GM23338 (cell line): ENCODE measurements at regions not wholly inside any gene's neighbourhood (a gene's known extent, or its start where the extent isn't known, plus 50 kb on each side); places are given as distances from the start of the nearest gene placed in this dataset.

Experiments used
- CTCF ChIP-seq, 2 experiments: fragments of 200-600 bp in 1 of 2; sonication (generic) in 1 of 2; conservative IDR thresholded peaks; 2 replicates each; pipeline versions ENCODE4 v1.5.1 to v1.6.1; 2016 to 2017; ENCODE audit warnings: antibody characterized with exemption in 2 of 2, low read depth in 2 of 2, mild to moderate bottlenecking in 2 of 2, moderate library complexity in 1 of 2
- EZH2 ChIP-seq: fragments of 200-600 bp; sonication (generic); IDR thresholded peaks from one replicate; pipeline ENCODE4 v1.8.0; 2017; ENCODE audit warnings: antibody characterized with exemption, mild to moderate bottlenecking, low read depth; ENCODE audit not compliant: unreplicated experiment
- EZH2phosphoT487 ChIP-seq: fragments of 200-600 bp; sonication (generic); IDR thresholded peaks from one replicate; pipeline ENCODE4 v1.8.1; 2018; ENCODE audit warnings: antibody characterized with exemption; ENCODE audit not compliant: unreplicated experiment
- JUNB ChIP-seq: IDR thresholded peaks from one replicate; pipeline ENCODE4 v1.6.1; 2016; ENCODE audit warnings: antibody characterized with exemption; ENCODE audit not compliant: unreplicated experiment
- POLR2AphosphoS5 ChIP-seq: IDR thresholded peaks from 2 replicates; pipeline ENCODE4 v1.6.1; 2016; ENCODE audit warnings: antibody characterized with exemption, low read depth
- ZNF331 ChIP-seq: fragments of 250-450 bp; sonication (Bioruptor Pico); IDR thresholded peaks from 2 replicates; pipeline ENCODE4 v1.5.0; 2020; ENCODE audit warnings: low read depth, mild to moderate bottlenecking, moderate library complexity
- TF ChIP-seq, protein P1 (sequence below): IDR thresholded peaks from one replicate; pipeline ENCODE4 v1.6.1; 2018; ENCODE audit warnings: antibody characterized with exemption; ENCODE audit not compliant: unreplicated experiment

- TF ChIP-seq JUNB = no peak
- TF ChIP-seq CTCF (conservative IDR thresholded peaks at IDR 0.05; ENCODE audit: low read depth in 2 of 2) = no peak
- TF ChIP-seq POLR2AphosphoS5 = no peak
- no peak for TF ChIP-seq ZNF331
- no peak for TF ChIP-seq EZH2
- no peak for TF ChIP-seq EZH2phosphoT487
- TF ChIP-seq, protein P1, sequence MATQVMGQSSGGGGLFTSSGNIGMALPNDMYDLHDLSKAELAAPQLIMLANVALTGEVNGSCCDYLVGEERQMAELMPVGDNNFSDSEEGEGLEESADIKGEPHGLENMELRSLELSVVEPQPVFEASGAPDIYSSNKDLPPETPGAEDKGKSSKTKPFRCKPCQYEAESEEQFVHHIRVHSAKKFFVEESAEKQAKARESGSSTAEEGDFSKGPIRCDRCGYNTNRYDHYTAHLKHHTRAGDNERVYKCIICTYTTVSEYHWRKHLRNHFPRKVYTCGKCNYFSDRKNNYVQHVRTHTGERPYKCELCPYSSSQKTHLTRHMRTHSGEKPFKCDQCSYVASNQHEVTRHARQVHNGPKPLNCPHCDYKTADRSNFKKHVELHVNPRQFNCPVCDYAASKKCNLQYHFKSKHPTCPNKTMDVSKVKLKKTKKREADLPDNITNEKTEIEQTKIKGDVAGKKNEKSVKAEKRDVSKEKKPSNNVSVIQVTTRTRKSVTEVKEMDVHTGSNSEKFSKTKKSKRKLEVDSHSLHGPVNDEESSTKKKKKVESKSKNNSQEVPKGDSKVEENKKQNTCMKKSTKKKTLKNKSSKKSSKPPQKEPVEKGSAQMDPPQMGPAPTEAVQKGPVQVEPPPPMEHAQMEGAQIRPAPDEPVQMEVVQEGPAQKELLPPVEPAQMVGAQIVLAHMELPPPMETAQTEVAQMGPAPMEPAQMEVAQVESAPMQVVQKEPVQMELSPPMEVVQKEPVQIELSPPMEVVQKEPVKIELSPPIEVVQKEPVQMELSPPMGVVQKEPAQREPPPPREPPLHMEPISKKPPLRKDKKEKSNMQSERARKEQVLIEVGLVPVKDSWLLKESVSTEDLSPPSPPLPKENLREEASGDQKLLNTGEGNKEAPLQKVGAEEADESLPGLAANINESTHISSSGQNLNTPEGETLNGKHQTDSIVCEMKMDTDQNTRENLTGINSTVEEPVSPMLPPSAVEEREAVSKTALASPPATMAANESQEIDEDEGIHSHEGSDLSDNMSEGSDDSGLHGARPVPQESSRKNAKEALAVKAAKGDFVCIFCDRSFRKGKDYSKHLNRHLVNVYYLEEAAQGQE = no peak
Measured at GRCh38 chr6:163874784-163875183, 460.3 kb downstream of the QKI start.
